H9 (cell line): ENCODE measurements at regions not wholly inside any gene's neighbourhood (a gene's known extent, or its start where the extent isn't known, plus 50 kb on each side); places are given as distances from the start of the nearest gene placed in this dataset.
A peak's percentile ranks its signal among the peaks of the same experiment; 100 is the strongest.

ENCODE experiments used
- DNase-seq: peaks from one replicate; pipeline ENCODE4 v3.0.0-alpha.2; 2017
- H2AFZ ChIP-seq: one replicate; pipeline ENCODE4 v1.6.1; 2013; ENCODE audit warnings: mild to moderate bottlenecking, low read length, control low read depth, moderate library complexity
- H2AK5ac ChIP-seq: 2 replicates; pipeline ENCODE4 v1.6.1; 2013; ENCODE audit warnings: low read length, control low read depth, mixed read lengths; ENCODE audit not compliant: insufficient read length
- H2BK120ac ChIP-seq: one replicate; pipeline ENCODE4 v1.6.1; 2013; ENCODE audit warnings: low read depth, mild to moderate bottlenecking, low read length, control low read depth, inconsistent platforms; ENCODE audit not compliant: poor library complexity, severe bottlenecking
- H2BK12ac ChIP-seq: 2 replicates; pipeline ENCODE4 v1.6.1; 2013; ENCODE audit warnings: low read length, control low read depth, mixed read lengths, low read depth; ENCODE audit not compliant: insufficient read length
- H2BK15ac ChIP-seq: 2 replicates; pipeline ENCODE4 v1.6.1; 2013; ENCODE audit warnings: low read depth, low read length, control low read depth
- H2BK20ac ChIP-seq: one replicate; pipeline ENCODE4 v1.6.1; 2013; ENCODE audit warnings: low read depth, mild to moderate bottlenecking, low read length, control low read depth, inconsistent platforms; ENCODE audit not compliant: poor library complexity, severe bottlenecking
- H2BK5ac ChIP-seq: 2 replicates; pipeline ENCODE4 v1.6.1; 2013; ENCODE audit warnings: low read length, control low read depth, mixed read lengths; ENCODE audit not compliant: insufficient read length
- H3K14ac ChIP-seq: 2 replicates; pipeline ENCODE4 v1.6.1; 2013; ENCODE audit warnings: low read length, control low read depth; ENCODE audit not compliant: insufficient read depth
- H3K18ac ChIP-seq: 2 replicates; pipeline ENCODE4 v1.6.1; 2013; ENCODE audit warnings: low read depth, mild to moderate bottlenecking, mixed read lengths, low read length, control low read depth; ENCODE audit not compliant: insufficient read length
- H3K23ac ChIP-seq: 2 replicates; pipeline ENCODE4 v1.6.1; 2013; ENCODE audit warnings: low read length, control low read depth, mixed read lengths, low read depth; ENCODE audit not compliant: insufficient read length
- H3K23me2 ChIP-seq: 2 replicates; pipeline ENCODE4 v1.6.1; 2013; ENCODE audit warnings: low read depth, mild to moderate bottlenecking, mixed read lengths, low read length, control low read depth; ENCODE audit not compliant: insufficient read length, poor library complexity, severe bottlenecking
- H3K27ac ChIP-seq: 2 replicates; pipeline ENCODE4 v1.5.1; 2013; ENCODE audit warnings: low read length, control low read depth, mixed read lengths, low read depth; ENCODE audit not compliant: insufficient read length
- H3K27me3 ChIP-seq: 2 replicates; pipeline ENCODE4 v1.6.1; 2013; ENCODE audit warnings: low read length, control low read depth, inconsistent platforms; ENCODE audit not compliant: insufficient read depth
- H3K4ac ChIP-seq: 2 replicates; pipeline ENCODE4 v1.6.1; 2013; ENCODE audit warnings: low read depth, mild to moderate bottlenecking, control low read depth, inconsistent platforms, low read length, moderate library complexity
- H3K4me1 ChIP-seq: 2 replicates; pipeline ENCODE4 v1.6.1; 2013; ENCODE audit warnings: low read length, control low read depth, inconsistent platforms; ENCODE audit not compliant: insufficient read depth
- H3K4me2 ChIP-seq: 2 replicates; pipeline ENCODE4 v1.6.1; 2013; ENCODE audit warnings: low read length, control low read depth, mixed read lengths; ENCODE audit not compliant: insufficient read length, insufficient read depth
- H3K56ac ChIP-seq: 2 replicates; pipeline ENCODE4 v1.6.1; 2013; ENCODE audit warnings: low read depth, mild to moderate bottlenecking, mixed read lengths, low read length, control low read depth; ENCODE audit not compliant: insufficient read length
- H3K79me1 ChIP-seq: 2 replicates; pipeline ENCODE4 v1.6.1; 2013; ENCODE audit warnings: low read depth, mild to moderate bottlenecking, moderate library complexity, low read length, control low read depth, inconsistent platforms; ENCODE audit not compliant: insufficient read depth, poor library complexity, severe bottlenecking
- H3K79me2 ChIP-seq: 2 replicates; pipeline ENCODE4 v1.6.1; 2013; ENCODE audit warnings: low read length, control low read depth, inconsistent platforms; ENCODE audit not compliant: insufficient read depth
- H3K9ac ChIP-seq: 2 replicates; pipeline ENCODE4 v1.6.1; 2013; ENCODE audit warnings: low read length, control low read depth, mixed read lengths; ENCODE audit not compliant: insufficient read length; ENCODE audit errors: extremely low read depth
- H3K9me3 ChIP-seq: one replicate; pipeline ENCODE4 v1.6.1; 2013; ENCODE audit warnings: low read depth, low read length, inconsistent platforms; ENCODE audit not compliant: control insufficient read depth
- H3T11ph ChIP-seq: one replicate; pipeline ENCODE4 v1.6.1; 2013; ENCODE audit warnings: mild to moderate bottlenecking, low read length, control low read depth, inconsistent platforms
- H4K20me1 ChIP-seq: one replicate; pipeline ENCODE4 v1.6.1; 2013; ENCODE audit not compliant: control insufficient read depth, insufficient read length, insufficient read depth
- H4K5ac ChIP-seq: 2 replicates; pipeline ENCODE4 v1.6.1; 2013; ENCODE audit warnings: low read depth, mild to moderate bottlenecking, mixed read lengths, low read length, control low read depth; ENCODE audit not compliant: insufficient read length
- H4K8ac ChIP-seq: replicated peaks from 2 replicates; pipeline ENCODE4 v1.6.1; 2013; ENCODE audit warnings: low read length, control low read depth, mixed read lengths, low read depth; ENCODE audit not compliant: insufficient read length
- H4K91ac ChIP-seq: 2 replicates; pipeline ENCODE4 v1.6.1; 2013; ENCODE audit warnings: low read depth, mild to moderate bottlenecking, moderate library complexity, mixed read lengths, low read length, control low read depth; ENCODE audit not compliant: insufficient read length
- H3K27ac Mint-ChIP-seq, 3 experiments: 2 replicates in 2 of 3; 3 replicates in 1 of 3; pipeline ENCODE4 v1.8.0; 2020 to 2021; ENCODE audit warnings: mixed read lengths in 3 of 3, mild to moderate bottlenecking in 1 of 3, moderate library complexity in 1 of 3
- H3K27me3 Mint-ChIP-seq: 2 replicates; pipeline ENCODE4 v1.8.0; 2021; ENCODE audit warnings: low read depth, mild to moderate bottlenecking, moderate library complexity, mixed read lengths
- H3K36me3 Mint-ChIP-seq, 3 experiments: 2 replicates in 2 of 3; 3 replicates in 1 of 3; pipeline ENCODE4 v1.8.0; 2020 to 2021; ENCODE audit warnings: low read depth in 3 of 3, mixed read lengths in 3 of 3; ENCODE audit not compliant: insufficient read depth in 1 of 3
- H3K4me1 Mint-ChIP-seq, 2 experiments: 2 replicates each; pipeline ENCODE4 v1.8.0; 2020; ENCODE audit warnings: mixed read lengths in 2 of 2
- H3K4me3 Mint-ChIP-seq, 2 experiments: 2 replicates in 1 of 2; 3 replicates in 1 of 2; pipeline ENCODE4 v1.8.0; 2020 to 2021; ENCODE audit warnings: mild to moderate bottlenecking in 2 of 2, mixed read lengths in 2 of 2, moderate library complexity in 1 of 2
- H3K9me3 Mint-ChIP-seq, 2 experiments: 2 replicates in 1 of 2; 3 replicates in 1 of 2; pipeline ENCODE4 v1.8.0; 2020; ENCODE audit warnings: mild to moderate bottlenecking in 2 of 2, mixed read lengths in 2 of 2, moderate library complexity in 1 of 2
- CTCF ChIP-seq: fragments of 200-600 bp; sonication (generic); conservative IDR thresholded peaks from 3 replicates; pipeline ENCODE4 v1.8.0; 2021; ENCODE audit warnings: antibody characterized with exemption, mild to moderate bottlenecking
- WGBS: extraction: QIAGEN DNeasy Blood & Tissue Kit; methylation state at CpG from one replicate; pipeline ENCODE4 v1.1.7; 2013; ENCODE audit warnings: missing lambda C conversion rate, low lambda C conversion rate, mixed read lengths; ENCODE audit not compliant: insufficient read length; ENCODE audit errors: extremely low coverage; 5-methylcytosine and 5-hydroxymethylcytosine counted together

- no peak overlapping the region for H2BK15ac ChIP-seq
- H3K4me1 ChIP-seq: peaks cover 3% of the 10 kb centered on the region; the same call in 1 of the 2 replicates
- H2BK20ac ChIP-seq: no peak overlapping the region
- no peak overlapping the region for H3T11ph ChIP-seq
- H3K9me3 ChIP-seq: no peaks in the 10 kb centered on the region
- no peak overlapping the region for H2AK5ac ChIP-seq
- no peak overlapping the region for H2BK120ac ChIP-seq
- no peak overlapping the region for H4K8ac ChIP-seq
- H3K56ac ChIP-seq: no peak overlapping the region
- no peak overlapping the region for H2AFZ ChIP-seq
- H4K5ac ChIP-seq: no peak overlapping the region
- no peaks in the 10 kb centered on the region for H3K23me2 ChIP-seq
- Mint-ChIP-seq H3K4me1 (peaks cover 22 to 24% of the 10 kb centered on the region in 2 experiments), H3K27ac (peak overlapping the region in 1 of 3 experiments; percentile 22; a peak in 1 of 7 replicates), H3K4me3 (no peak overlapping the region), H3K9me3 (no peaks in the 10 kb centered on the region), H3K27me3 (no peaks in the 10 kb centered on the region), H3K36me3 (no peaks in the 10 kb centered on the region)
- no peaks in the 10 kb centered on the region for H4K20me1 ChIP-seq
- H3K4ac ChIP-seq: no peak overlapping the region
- H3K27ac ChIP-seq: no peak overlapping the region
- no peak overlapping the region for H2BK5ac ChIP-seq
- no peaks in the 10 kb centered on the region for H3K79me1 ChIP-seq
- no peak overlapping the region for H3K4me2 ChIP-seq
- TF ChIP-seq CTCF: no peak
- no peaks in the 10 kb centered on the region for H3K79me2 ChIP-seq
- no peak for DNase-seq
- no CpG with 5 or more reads among the region's 2 CpGs for WGBS
- H3K14ac ChIP-seq: no peak overlapping the region
- no peak overlapping the region for H3K9ac ChIP-seq
- H3K23ac ChIP-seq: no peak overlapping the region
- no peak overlapping the region for H4K91ac ChIP-seq
- H2BK12ac ChIP-seq: no peak overlapping the region
- no peak overlapping the region for H3K18ac ChIP-seq
- H3K27me3 ChIP-seq: no peaks in the 10 kb centered on the region
These were observed 123.0 kb downstream of the PMAIP1 start for GRCh38 chr18:60022671-60023276.
